C1 segment of cervical spinal cord (tissue), 14 donors: ENCODE measurements at regions not wholly inside any gene's neighbourhood (a gene's known extent, or its start where the extent isn't known, plus 50 kb on each side); places are given as distances from the start of the nearest gene placed in this dataset.

Experiments used
- DNase-seq, 14 donors: peaks; one replicate each; lab custom pipeline; 2025; lab: John Stamatoyannopoulos, UW

DNA sequence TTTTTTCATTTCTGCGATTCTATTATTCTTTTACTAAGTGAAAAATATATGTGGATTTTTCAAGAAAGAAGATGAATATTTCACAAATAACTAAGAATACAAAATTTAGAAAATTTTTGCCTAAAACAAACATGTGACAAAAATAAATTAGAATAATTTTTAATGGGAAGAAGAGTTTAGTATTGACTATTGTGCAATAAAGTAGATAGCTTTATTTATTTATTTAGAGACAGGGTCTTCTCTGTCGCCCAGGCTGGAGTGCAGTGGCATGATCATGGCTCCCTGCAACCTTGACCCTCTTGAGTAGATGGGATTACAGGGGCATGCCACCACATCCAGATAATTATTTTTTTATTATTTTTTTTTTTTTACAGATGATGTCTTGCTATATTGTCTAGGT, 95.3 kb upstream of the PAQR3 start:
- no peak for DNase-seq

DNA sequence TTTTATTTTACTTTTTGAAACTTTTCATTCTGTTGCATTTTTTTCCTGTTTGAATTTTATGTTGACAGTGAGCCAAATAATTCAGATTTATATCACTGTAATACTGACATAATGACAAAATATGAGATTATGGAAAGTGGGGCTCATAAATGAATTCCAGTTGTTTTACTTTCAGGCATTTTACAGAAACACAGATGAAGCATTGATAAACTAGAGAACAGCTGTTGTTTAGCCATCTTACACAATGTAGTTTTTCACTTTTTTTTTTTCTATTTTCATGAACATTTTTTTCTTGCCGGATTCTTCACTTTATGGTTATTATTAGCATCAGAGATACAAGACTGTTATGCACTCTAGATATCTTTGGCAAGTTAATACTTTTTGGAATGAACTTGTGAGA, 91.7 kb upstream of the PAQR3 start:
- DNase-seq, result no peak

DNA sequence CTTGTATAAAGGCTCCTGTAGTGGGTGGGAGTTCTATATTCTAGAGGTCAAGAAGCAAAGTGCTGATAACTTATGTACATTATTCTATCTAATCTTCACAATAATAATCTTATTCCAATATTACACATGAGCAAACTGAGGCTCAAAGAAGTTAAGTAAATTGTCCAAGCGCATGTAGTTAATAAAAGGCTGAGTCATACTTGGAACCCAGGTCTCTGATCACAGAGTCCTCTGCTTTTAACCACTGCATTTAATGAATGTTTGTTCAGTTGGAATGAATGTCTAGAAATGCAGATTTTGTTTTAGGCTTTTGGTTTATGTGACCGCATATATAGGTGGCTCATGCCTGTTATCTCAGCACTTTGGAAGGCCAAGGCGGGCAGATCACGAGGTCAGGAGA, 88.4 kb upstream of the PAQR3 start:
- no peak for DNase-seq

DNA sequence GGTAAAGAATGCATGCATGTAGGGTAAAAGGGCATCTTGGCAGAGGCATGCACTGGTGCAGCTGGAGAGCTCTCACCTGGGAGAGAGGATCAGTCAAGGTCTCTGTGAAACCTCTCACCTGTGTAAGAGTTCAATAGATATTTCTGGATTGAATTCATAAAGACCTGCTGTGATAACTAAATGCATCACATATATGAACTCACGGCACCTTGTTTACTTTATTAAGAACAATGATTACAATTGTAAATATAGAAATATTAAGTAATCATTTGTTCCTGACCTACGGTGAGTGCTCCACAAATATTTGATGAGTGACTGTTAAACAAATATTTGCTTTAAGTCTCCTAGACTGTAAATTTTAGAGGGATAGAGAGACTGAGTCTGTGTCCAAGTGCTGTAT, 85.9 kb upstream of the PAQR3 start:
- no peak for DNase-seq

DNA sequence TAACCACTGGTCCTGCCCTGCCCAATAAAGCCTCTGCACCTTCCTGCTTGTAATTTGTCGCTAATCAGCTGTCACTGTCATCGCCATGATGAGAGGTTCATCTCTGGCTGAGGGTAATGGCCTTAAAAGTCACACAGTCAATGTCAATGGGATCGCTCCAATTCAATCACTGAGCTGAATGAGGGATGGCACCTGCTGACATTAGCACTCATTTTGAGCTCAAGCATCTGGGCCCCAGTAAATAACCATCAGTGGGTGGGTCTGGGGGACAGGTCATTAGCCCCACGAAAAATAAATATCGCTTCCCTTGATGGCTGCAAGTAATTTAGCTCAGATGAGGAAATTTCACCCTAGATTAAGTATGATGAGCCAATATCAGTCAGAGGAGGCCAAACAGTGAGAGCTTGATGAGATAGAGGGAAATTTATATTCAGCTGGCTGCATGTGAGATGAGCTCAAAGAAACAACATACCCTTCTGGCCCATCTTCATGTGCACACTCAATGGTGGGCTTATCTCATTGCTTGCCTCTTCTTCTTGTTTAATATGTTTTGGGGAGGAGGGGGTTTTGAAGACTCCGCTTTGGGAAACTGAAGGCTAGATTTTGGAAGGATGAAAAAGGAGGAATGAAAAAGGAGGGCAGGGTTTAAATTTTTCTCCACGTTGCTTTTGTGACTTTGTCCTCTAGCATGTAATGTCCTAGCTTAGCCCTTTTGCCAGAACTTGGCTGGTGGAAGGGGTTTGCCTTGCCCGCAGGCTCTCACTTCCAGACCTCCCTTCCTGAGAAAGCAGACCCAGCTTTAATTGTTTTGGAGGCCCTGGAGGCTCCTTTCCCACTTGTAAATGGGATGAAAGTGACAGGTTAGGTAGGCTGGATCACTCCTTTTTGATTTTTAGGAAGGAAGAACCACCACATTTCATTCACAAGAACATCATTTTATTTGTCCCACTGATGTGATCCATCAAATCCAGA, 84.8 kb upstream of the PAQR3 start:
- DNase-seq, result no peak

DNA sequence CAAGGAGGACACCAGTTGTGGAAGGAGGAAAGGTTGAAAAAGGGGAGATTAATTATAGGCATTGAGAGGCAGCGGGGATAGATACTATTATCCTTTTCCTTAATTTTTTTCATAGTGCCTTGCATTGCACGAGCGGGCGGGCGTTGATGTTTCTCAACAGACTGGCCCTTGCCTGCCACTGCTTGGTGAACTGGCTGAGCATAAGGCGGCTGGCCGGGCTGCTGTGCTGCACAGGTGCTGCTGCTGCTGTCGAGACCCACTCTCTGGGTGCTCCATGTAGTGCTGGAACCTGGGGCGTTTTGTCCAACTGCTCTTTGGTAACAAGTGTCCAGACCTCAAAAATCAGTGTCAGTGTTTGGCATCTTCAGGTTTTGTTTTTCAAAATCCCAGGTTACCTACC, 83.3 kb upstream of the PAQR3 start:
- no peak for DNase-seq

DNA sequence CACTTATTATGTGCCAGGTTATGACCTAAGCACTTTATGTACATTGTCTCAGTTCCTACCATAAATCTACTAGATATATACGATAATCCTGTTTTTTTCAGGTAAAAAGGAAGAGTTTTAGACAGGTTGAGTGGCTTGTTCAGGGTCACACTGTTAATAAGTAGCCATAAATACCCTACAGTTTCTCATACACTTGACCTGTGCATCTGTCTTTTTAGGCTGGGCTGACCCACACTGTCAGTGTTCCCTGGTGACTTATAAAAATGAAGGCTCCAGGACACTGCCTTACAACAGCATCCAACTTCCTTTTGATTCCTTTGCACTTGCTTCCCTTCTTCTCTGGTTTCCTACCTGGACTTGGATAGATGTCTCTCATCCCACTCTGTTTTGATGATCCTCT, 78.2 kb upstream of the PAQR3 start:
- DNase-seq, result no peak

DNA sequence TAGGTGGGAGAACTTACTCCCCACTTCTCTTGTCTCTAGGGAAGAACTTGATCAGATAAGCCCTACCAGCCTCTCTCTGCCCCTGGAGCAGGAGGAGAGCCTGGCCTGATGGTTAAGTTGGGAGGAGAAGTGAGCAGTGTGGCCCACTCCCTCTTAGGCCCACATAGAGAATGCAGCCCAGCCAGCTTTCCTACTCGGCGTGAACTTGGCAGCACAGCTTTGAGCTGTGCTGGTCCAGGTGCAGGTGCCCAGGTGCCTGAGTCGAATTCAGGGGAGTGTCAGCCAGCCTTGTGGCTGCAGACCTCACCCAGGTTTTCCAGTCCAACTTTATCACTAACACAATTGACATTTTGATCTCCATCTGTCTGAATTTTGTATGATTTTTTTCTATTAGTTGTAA, 77.6 kb upstream of the PAQR3 start:
- no peak for DNase-seq

DNA sequence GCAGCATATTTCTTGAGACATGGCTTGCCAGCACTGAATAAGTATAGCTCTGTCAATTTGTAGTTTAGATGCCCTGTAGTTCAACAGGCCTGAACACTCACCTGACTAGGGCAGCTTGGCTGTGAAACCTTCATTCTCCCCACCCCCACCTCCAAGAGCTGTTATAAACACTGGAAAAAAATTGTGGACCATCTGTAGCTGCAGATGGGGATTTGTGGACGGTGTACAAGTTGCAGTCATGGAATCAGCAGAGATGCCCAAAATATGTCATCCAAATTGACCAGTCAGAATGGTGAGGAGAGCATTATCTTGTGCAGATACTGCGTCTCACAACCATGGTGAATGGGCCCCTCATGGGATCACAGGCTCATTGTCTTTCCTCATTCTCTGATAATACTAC, 76.2 kb upstream of the PAQR3 start:
- peak in 3 of 14 donors; percentile 11 to 96 (median 11) for DNase-seq

DNA sequence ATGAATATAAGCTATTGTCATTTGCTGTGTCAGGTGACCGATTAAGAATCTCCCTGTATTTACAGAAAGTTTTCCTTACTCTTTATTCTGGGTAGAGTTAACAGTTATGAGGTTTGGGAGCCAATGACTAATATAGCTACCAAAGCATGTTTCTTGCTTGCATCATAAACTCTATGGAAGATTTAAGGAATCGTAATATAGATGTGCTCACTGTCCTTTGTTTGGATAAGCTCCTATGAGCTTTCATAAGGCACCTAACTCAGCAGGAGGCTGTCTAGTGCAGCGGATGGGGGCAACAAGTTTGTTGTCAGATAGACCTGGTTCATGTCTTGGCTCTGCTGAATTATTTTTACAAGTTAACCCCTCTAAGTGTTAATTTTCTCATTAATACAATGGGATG, 75.0 kb upstream of the PAQR3 start:
- no peak for DNase-seq

DNA sequence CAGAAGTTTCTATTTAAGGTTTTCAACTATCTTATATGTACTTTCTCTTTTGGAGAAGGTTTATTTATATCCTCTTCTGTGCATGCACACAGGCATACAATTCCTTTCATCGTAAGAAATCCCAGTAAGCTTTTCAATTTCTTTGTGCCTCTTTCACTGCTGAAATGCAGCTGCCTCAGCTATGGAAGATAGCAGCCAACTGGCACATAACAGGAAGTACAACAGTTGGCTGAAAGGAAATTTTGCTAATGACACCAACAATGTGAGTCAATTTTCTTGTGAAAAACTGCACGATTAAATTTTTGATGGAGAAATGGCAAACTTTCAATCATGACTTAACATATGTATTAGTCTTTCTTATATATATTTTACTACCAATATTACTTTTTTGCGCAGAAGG, 74.5 kb upstream of the PAQR3 start:
- no peak for DNase-seq

DNA sequence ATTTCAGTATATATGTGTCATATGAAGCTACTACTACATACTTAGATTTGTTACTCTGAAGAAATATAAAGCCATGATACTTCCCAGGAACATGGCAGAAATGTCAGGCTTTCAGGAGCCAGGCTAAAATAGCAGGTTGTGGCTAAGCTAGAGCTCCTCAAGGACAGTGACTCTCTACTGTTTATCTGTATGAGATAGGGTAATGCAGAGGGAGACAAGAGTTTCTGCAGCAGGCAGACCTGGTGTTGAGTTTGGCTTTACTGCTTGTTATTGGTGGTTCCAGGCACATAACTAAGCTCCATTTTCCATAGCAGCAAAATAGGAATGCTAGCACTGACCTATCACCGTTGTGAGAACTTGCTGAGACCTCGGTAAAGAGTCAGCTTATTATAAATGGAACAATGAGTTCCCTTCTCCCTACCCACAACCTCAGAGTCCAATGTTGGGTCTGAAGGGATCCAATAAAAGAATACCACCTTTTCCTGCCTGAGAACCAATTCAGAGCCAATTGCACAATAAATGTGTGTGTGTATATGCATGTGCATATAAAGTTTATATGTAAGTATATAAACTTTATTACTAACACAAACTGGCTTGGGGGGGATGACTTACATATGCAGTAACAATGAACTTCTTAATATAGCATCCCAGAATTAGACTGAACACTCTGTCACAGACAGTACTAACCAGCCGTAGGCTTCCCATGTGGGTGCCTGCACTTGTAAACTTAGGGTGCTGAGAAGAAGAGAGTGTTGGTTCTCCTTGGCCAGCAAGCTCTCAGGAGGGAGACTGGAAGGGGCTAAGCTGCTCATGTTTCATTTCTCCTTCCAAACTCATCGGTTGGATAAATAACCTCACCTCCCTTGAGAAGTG, 51.9 kb upstream of the PAQR3 start:
- DNase-seq, result no peak

DNA sequence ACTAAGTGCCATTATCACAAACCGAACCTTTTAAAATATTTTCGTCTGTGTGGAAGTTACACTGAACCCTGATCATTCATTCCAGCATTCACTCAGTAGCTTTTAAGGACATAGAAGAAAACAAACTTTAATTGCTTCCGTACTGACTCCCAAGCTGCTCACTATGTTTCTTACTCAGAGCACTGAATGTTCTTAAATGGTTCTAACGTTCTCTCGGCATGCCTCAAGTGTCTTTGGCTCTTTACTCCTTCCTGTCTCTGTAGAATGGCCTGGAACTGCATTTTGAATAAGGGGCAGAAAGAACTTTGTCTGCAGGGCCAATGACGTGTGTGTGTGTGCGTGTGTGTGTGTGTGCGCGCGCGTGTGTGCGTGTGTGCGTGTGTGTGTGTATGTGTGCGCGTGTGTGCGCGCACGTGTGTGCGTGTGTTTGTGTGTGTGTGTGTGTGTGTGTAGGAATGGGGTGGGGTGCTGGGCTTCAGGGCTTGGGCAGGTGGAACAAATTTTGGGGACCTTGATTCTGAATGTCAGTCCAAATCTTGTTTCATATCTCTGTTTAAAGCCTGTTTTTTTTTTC, 50.5 kb upstream of the PAQR3 start:
- DNase-seq, result no peak
